ENCODE measurements at regions not wholly inside any gene's neighbourhood (a gene's known extent, or its start where the extent isn't known, plus 50 kb on each side); places are given as distances from the start of the nearest gene placed in this dataset.

GRCh38 chr6:137740967-137741761 lies 125.9 kb upstream of the TNFAIP3 start:
- no peaks in the 10 kb centered on the region for H3K27me3 ChIP-seq (replicated peaks in 1 of 4; ENCODE audit: control extremely low read depth in 1 of 4, control insufficient read depth in 3 of 4, insufficient read depth in 4 of 4, low read length in 3 of 4)
- TF ChIP-seq CTCF (IDR thresholded peaks at IDR 0.05) (no peak), EZH2 (IDR thresholded peaks at IDR 0.05; ENCODE audit: borderline replicate concordance, insufficient read depth, low read depth, low read length, poor library complexity, severe bottlenecking) (no peak)
- ChIA-PET CTCF (interaction anchor here (0.6 to 1.0 kb wide), 2 partner anchors 80 to 226 kb away, joined by 3 read pairs; no protein-coding TSS in a partner anchor), POLR2A (no interaction called here)
- no peak overlapping the region for H3K27ac ChIP-seq (ENCODE audit: low read length in 2 of 2)
- H3K4me3 ChIP-seq (ENCODE audit: control extremely low read depth in 1 of 5, extremely low read depth in 1 of 5, insufficient read depth in 1 of 5, low read depth in 2 of 5, low read length in 4 of 5), result no peak overlapping the region
- no peaks in the 10 kb centered on the region for H3K9me3 ChIP-seq (ENCODE audit: control extremely low read depth in 1 of 3, control insufficient read depth in 2 of 3, insufficient read depth in 1 of 3, low read length in 2 of 3)
- no peak overlapping the region for H3K4me2 ChIP-seq (replicated peaks; ENCODE audit: low read depth, low read length, poor library complexity, severe bottlenecking)
- DNase-seq (no peak), ATAC-seq (ENCODE audit: low read depth) (no peak)
- intact Hi-C loops (cut with micrococcal nuclease), result no loop called here
- no peaks in the 10 kb centered on the region for H3K79me2 ChIP-seq (ENCODE audit: control insufficient read depth, insufficient read depth, low read length)
- Mint-ChIP-seq H3K9me3 (ENCODE audit: insufficient read depth) (no peaks in the 10 kb centered on the region), H3K4me1 (peaks cover 27% of the 10 kb centered on the region), H3K4me3 (no peak overlapping the region), H3K27ac (no peak overlapping the region), H3K27me3 (no peaks in the 10 kb centered on the region)
- H3K36me3 ChIP-seq (replicated peaks in 1 of 2; ENCODE audit: control extremely low read depth in 1 of 2, control insufficient read depth in 1 of 2, extremely low read depth in 1 of 2, insufficient read depth in 2 of 2, low read length in 1 of 2), result no peaks in the 10 kb centered on the region
- H3K4me1 ChIP-seq (ENCODE audit: control insufficient read depth in 2 of 2, insufficient read depth in 2 of 2, low read length in 2 of 2), result peaks cover 17 to 18% of the 10 kb centered on the region in 2 donors
- H3K9ac ChIP-seq (ENCODE audit: low read length), result no peak overlapping the region
- WGBS (ENCODE audit: insufficient coverage), result 96% methylated on average over 4 of the region's 10 CpGs
- H4K20me1 ChIP-seq (ENCODE audit: control insufficient read depth, insufficient read depth, low read length, poor library complexity, severe bottlenecking), result no peaks in the 10 kb centered on the region
- no peak overlapping the region for H2AFZ ChIP-seq (ENCODE audit: insufficient read depth, low read depth, low read length, poor library complexity, severe bottlenecking)

GRCh38 chr6:137743493-137743892 lies 123.6 kb upstream of the TNFAIP3 start:
- CTCF ChIA-PET, result interaction anchor here (1.1 kb wide), 1 partner anchor 35 kb away, joined by 3 read pairs; no protein-coding TSS in a partner anchor
- Histone ChIP-seq H3K4me2 (replicated peaks; ENCODE audit: low read depth, low read length, poor library complexity, severe bottlenecking) (no peak overlapping the region), H4K20me1 (ENCODE audit: control insufficient read depth, insufficient read depth, low read length, poor library complexity, severe bottlenecking) (no peaks in the 10 kb centered on the region), H3K9me3 (ENCODE audit: control extremely low read depth in 1 of 3, control insufficient read depth in 2 of 3, insufficient read depth in 1 of 3, low read length in 2 of 3) (no peaks in the 10 kb centered on the region), H3K4me1 (ENCODE audit: control insufficient read depth in 2 of 2, insufficient read depth in 2 of 2, low read length in 2 of 2) (peaks cover 28 to 31% of the 10 kb centered on the region in 2 donors), H3K27me3 (replicated peaks in 1 of 4; ENCODE audit: control extremely low read depth in 1 of 4, control insufficient read depth in 3 of 4, insufficient read depth in 4 of 4, low read length in 3 of 4) (no peaks in the 10 kb centered on the region), H3K4me3 (ENCODE audit: control extremely low read depth in 1 of 5, extremely low read depth in 1 of 5, insufficient read depth in 1 of 5, low read depth in 2 of 5, low read length in 4 of 5) (no peak overlapping the region), H3K79me2 (ENCODE audit: control insufficient read depth, insufficient read depth, low read length) (no peaks in the 10 kb centered on the region), H2AFZ (ENCODE audit: insufficient read depth, low read depth, low read length, poor library complexity, severe bottlenecking) (no peak overlapping the region), H3K9ac (ENCODE audit: low read length) (no peak overlapping the region), H3K27ac (ENCODE audit: low read length in 2 of 2) (no peak overlapping the region), H3K36me3 (replicated peaks in 1 of 2; ENCODE audit: control extremely low read depth in 1 of 2, control insufficient read depth in 1 of 2, extremely low read depth in 1 of 2, insufficient read depth in 2 of 2, low read length in 1 of 2) (no peaks in the 10 kb centered on the region)
- TF ChIP-seq EZH2 (IDR thresholded peaks at IDR 0.05; ENCODE audit: borderline replicate concordance, insufficient read depth, low read depth, low read length, poor library complexity, severe bottlenecking) (no peak), CTCF (IDR thresholded peaks at IDR 0.05) (no peak)
- no peak overlapping the region for H3K4me3 Mint-ChIP-seq
- no peaks in the 10 kb centered on the region for H3K27me3 Mint-ChIP-seq
- POLR2A ChIA-PET, result no interaction called here
- intact Hi-C loops (cut with micrococcal nuclease), result no loop called here
- H3K4me1 Mint-ChIP-seq, result peaks cover 33% of the 10 kb centered on the region
- ATAC-seq (ENCODE audit: low read depth), result no peak
- H3K27ac Mint-ChIP-seq, result no peak overlapping the region
- no peak for DNase-seq
- no peaks in the 10 kb centered on the region for H3K9me3 Mint-ChIP-seq (ENCODE audit: insufficient read depth)
- WGBS (ENCODE audit: insufficient coverage), result 100% methylated on average over 2 of the region's 4 CpGs
